HG03097 (cell line): ENCODE measurements at regions not wholly inside any gene's neighbourhood (a gene's known extent, or its start where the extent isn't known, plus 50 kb on each side); places are given as distances from the start of the nearest gene placed in this dataset.
"Not testable (repeated sequence)": the region's sequence is repeated elsewhere in the genome, so short reads cannot be mapped to it uniquely, and the experiment has no call there.

ENCODE experiments used
- ATAC-seq: cut with Tn5 transposase; IDR thresholded peaks from one replicate; pipeline ENCODE4 v1.9.1; 2021; ENCODE audit not compliant: unreplicated experiment, low FRiP score

- no peak for ATAC-seq
Observed at GRCh38 chr9:88596376-88596775, 61.4 kb downstream of the NXNL2 start.

GRCh38 chr9:88604836-88605511, 70.0 kb downstream of the NXNL2 start:
- ATAC-seq = no peak

- ATAC-seq = no peak
Observed at GRCh38 chr9:88605512-88606362, 70.8 kb downstream of the NXNL2 start.

GRCh38 chr9:88614359-88614758, 79.4 kb downstream of the NXNL2 start:
- ATAC-seq = no peak

GRCh38 chr9:88623698-88624097, 88.7 kb downstream of the NXNL2 start:
- no peak for ATAC-seq

- no peak for ATAC-seq
Observed at GRCh38 chr9:88628114-88628513, 93.1 kb downstream of the NXNL2 start.

- ATAC-seq = no peak
Observed at GRCh38 chr9:88628811-88629210, 93.8 kb downstream of the NXNL2 start.

GRCh38 chr9:88630574-88630973, 95.6 kb downstream of the NXNL2 start:
- not testable (repeated sequence) for ATAC-seq

- no peak for ATAC-seq
Observed at GRCh38 chr9:88635151-88635550, 100.2 kb downstream of the NXNL2 start.

- ATAC-seq = no peak
Observed at GRCh38 chr9:88641456-88642240, 106.7 kb downstream of the NXNL2 start.

- no peak for ATAC-seq
Observed at GRCh38 chr9:88642336-88642735, 107.4 kb downstream of the NXNL2 start.

GRCh38 chr9:88643931-88644330, 109.0 kb downstream of the NXNL2 start:
- ATAC-seq = no peak

GRCh38 chr9:88645172-88645878, 110.3 kb downstream of the NXNL2 start:
- no peak for ATAC-seq

- ATAC-seq = no peak
Observed at GRCh38 chr9:88645879-88646199, 110.9 kb downstream of the NXNL2 start.

GRCh38 chr9:88646539-88647300, 111.7 kb downstream of the NXNL2 start:
- ATAC-seq = no peak

GRCh38 chr9:88651682-88652633, 117.0 kb downstream of the NXNL2 start:
- no peak for ATAC-seq

- ATAC-seq = no peak
Observed at GRCh38 chr9:88652876-88653275, 117.9 kb downstream of the NXNL2 start.

- ATAC-seq = no peak
Observed at GRCh38 chr9:88653406-88653805, 118.4 kb downstream of the NXNL2 start.

- no peak for ATAC-seq
Observed at GRCh38 chr9:88653911-88654310, 118.9 kb downstream of the NXNL2 start.
